Left ventricle myocardium inferior (tissue), 1 donor: ENCODE measurements at regions not wholly inside any gene's neighbourhood (a gene's known extent, or its start where the extent isn't known, plus 50 kb on each side); places are given as distances from the start of the nearest gene placed in this dataset.

Source experiments
- DNase-seq: peaks from one replicate; pipeline ENCODE4 v3.0.0-alpha.2; 2020
- H3K27ac ChIP-seq: fragments of 200-600 bp; replicated peaks from 2 replicates; pipeline ENCODE4 v1.8.0; 2021
- H3K27me3 ChIP-seq: fragments of 200-600 bp; 2 replicates; pipeline ENCODE4 v1.8.0; 2021; ENCODE audit warnings: low read depth
- H3K36me3 ChIP-seq: fragments of 200-600 bp; 2 replicates; pipeline ENCODE4 v1.8.0; 2021
- H3K4me1 ChIP-seq: fragments of 200-600 bp; 2 replicates; pipeline ENCODE4 v1.8.0; 2021
- H3K4me3 ChIP-seq: fragments of 200-600 bp; 2 replicates; pipeline ENCODE4 v1.8.0; 2021; ENCODE audit warnings: mild to moderate bottlenecking, moderate library complexity
- H3K9me3 ChIP-seq: fragments of 200-600 bp; replicated peaks from 2 replicates; pipeline ENCODE4 v1.8.0; 2021
- CTCF ChIP-seq: fragments of 200-600 bp; IDR thresholded peaks from 2 replicates; pipeline ENCODE4 v1.8.0; 2021; ENCODE audit warnings: antibody characterized with exemption, mild to moderate bottlenecking, borderline replicate concordance
- intact Hi-C: fragments of 100-400 bp; cut with micrococcal nuclease; formaldehyde crosslinking; loops from one replicate; pipeline ENCODE4 v1.11.0; 2022
- donor health status: DM: no; HTN: yes; CAD: no; lungs with severe emphysema.

GRCh38 chr4:19368800-19369199, 882.9 kb upstream of the SLIT2 start:
- no peaks in the 10 kb centered on the region for H3K4me1 ChIP-seq
- TF ChIP-seq CTCF, result no peak
- no peak for DNase-seq
- no peak overlapping the region for H3K27ac ChIP-seq
- H3K27me3 ChIP-seq, result no peaks in the 10 kb centered on the region
- H3K4me3 ChIP-seq, result no peak overlapping the region
- no peaks in the 10 kb centered on the region for H3K9me3 ChIP-seq
- intact Hi-C loops, result no loop called here
- no peaks in the 10 kb centered on the region for H3K36me3 ChIP-seq

DNA sequence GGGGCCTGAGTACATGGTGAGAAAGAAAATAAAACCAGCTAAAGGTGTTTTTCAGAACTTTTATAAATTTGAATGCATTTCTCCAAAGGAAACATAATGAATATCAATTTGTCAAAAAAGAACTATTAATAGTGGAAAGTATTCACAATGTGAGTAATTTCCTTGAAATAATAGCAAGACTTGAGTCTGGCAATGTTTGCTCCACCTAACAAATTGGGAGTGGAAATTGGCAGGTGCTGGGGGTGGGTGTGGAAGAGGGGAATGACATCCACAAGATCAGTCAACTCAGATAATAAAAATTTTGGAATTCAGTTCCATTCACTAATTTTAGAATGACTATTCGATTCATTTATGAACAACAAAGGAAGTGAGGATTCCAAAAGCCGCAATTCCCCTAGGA, 884.8 kb upstream of the SLIT2 start:
- H3K27me3 ChIP-seq, result no peaks in the 10 kb centered on the region
- intact Hi-C loops, result no loop called here
- H3K4me1 ChIP-seq, result no peaks in the 10 kb centered on the region
- no peak overlapping the region for H3K27ac ChIP-seq
- H3K36me3 ChIP-seq, result no peaks in the 10 kb centered on the region
- no peak for TF ChIP-seq CTCF
- no peaks in the 10 kb centered on the region for H3K9me3 ChIP-seq
- no peak overlapping the region for H3K4me3 ChIP-seq
- no peak for DNase-seq

DNA sequence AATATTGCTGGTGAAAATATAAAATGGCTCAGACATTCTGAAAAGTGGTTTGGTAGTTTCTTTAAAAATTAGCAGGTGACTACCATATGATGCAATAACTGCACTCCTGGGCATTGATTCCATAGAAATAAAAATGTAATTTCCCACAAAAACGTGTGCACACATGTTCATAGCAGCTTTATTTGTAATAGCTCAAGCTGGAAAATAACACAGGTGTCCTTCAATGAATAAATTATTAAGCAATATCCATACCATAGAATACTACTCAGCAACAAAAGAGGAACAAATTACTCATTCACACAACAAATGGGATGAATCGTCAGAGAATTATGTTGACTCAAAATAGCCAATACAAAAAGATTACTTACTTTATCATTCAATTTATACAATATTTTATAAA, 893.7 kb upstream of the SLIT2 start:
- Histone ChIP-seq H3K4me3 (no peak overlapping the region), H3K9me3 (no peaks in the 10 kb centered on the region), H3K4me1 (no peaks in the 10 kb centered on the region), H3K36me3 (no peaks in the 10 kb centered on the region), H3K27ac (no peak overlapping the region), H3K27me3 (no peaks in the 10 kb centered on the region)
- intact Hi-C loops, result no loop called here
- DNase-seq, result no peak
- TF ChIP-seq CTCF, result no peak

GRCh38 chr4:19349416-19349815, 902.3 kb upstream of the SLIT2 start:
- intact Hi-C loops, result no loop called here
- no peaks in the 10 kb centered on the region for H3K27me3 ChIP-seq
- no peak overlapping the region for H3K4me3 ChIP-seq
- H3K27ac ChIP-seq, result no peak overlapping the region
- no peaks in the 10 kb centered on the region for H3K4me1 ChIP-seq
- no peak for DNase-seq
- no peaks in the 10 kb centered on the region for H3K9me3 ChIP-seq
- no peaks in the 10 kb centered on the region for H3K36me3 ChIP-seq
- no peak for TF ChIP-seq CTCF

GRCh38 chr4:19348746-19349145, 903.0 kb upstream of the SLIT2 start:
- Histone ChIP-seq H3K4me3 (no peak overlapping the region), H3K9me3 (no peaks in the 10 kb centered on the region), H3K27me3 (no peaks in the 10 kb centered on the region), H3K4me1 (no peaks in the 10 kb centered on the region), H3K27ac (no peak overlapping the region), H3K36me3 (no peaks in the 10 kb centered on the region)
- DNase-seq, result no peak
- TF ChIP-seq CTCF, result no peak
- intact Hi-C loops, result no loop called here

GRCh38 chr4:19346636-19347035, 905.1 kb upstream of the SLIT2 start:
- DNase-seq, result no peak
- H3K4me1 ChIP-seq, result no peaks in the 10 kb centered on the region
- no peak overlapping the region for H3K4me3 ChIP-seq
- no peak for TF ChIP-seq CTCF
- H3K9me3 ChIP-seq, result no peaks in the 10 kb centered on the region
- intact Hi-C loops, result no loop called here
- no peaks in the 10 kb centered on the region for H3K36me3 ChIP-seq
- no peaks in the 10 kb centered on the region for H3K27me3 ChIP-seq
- H3K27ac ChIP-seq, result no peak overlapping the region
